D721Med (cell line): ENCODE measurements at regions not wholly inside any gene's neighbourhood (a gene's known extent, or its start where the extent isn't known, plus 50 kb on each side); places are given as distances from the start of the nearest gene placed in this dataset.
"Not testable (repeated sequence)": the region's sequence is repeated elsewhere in the genome, so short reads cannot be mapped to it uniquely, and the experiment has no call there.

Experiments
- DNase-seq: peaks from one replicate; pipeline ENCODE4 v3.0.0; 2011; ENCODE audit warnings: low spot score; ENCODE audit not compliant: insufficient read length
- FAIRE-seq: peaks from 2 replicates; lab custom pipeline; 2011; peaks lifted over from hg19 to GRCh38; lab: Jason Lieb, UNC
- CTCF ChIP-seq: IDR thresholded peaks from 2 replicates; pipeline ENCODE4 v1.5.1; 2012; ENCODE audit warnings: mild to moderate bottlenecking, control low read depth; ENCODE audit not compliant: insufficient read depth; ENCODE audit errors: missing control alignments

GRCh38 chr6:71091167-71091566, 134.3 kb upstream of the B3GAT2 start:
- FAIRE-seq (no peak), DNase-seq (no peak)
- no peak for TF ChIP-seq CTCF

- no peak for TF ChIP-seq CTCF
- DNase-seq (no peak), FAIRE-seq (no peak)
Measured at GRCh38 chr6:71091956-71092355, 135.1 kb upstream of the B3GAT2 start.

- not testable (repeated sequence) for FAIRE-seq, DNase-seq
Measured at GRCh38 chr6:71097264-71097663, 140.4 kb upstream of the B3GAT2 start.

- no peak for TF ChIP-seq CTCF
- DNase-seq (no peak), FAIRE-seq (no peak)
Measured at GRCh38 chr6:71099649-71100048, 142.8 kb upstream of the B3GAT2 start.

- no peak for TF ChIP-seq CTCF
- FAIRE-seq (no peak), DNase-seq (no peak)
Measured at GRCh38 chr6:71103130-71103529, 146.3 kb upstream of the B3GAT2 start.

GRCh38 chr6:71103641-71104040, 146.8 kb upstream of the B3GAT2 start:
- FAIRE-seq (no peak), DNase-seq (no peak)
- no peak for TF ChIP-seq CTCF

- FAIRE-seq, result no peak
- DNase-seq, result no peak
- no peak for TF ChIP-seq CTCF
Measured at GRCh38 chr6:71106276-71106675, 149.4 kb upstream of the B3GAT2 start.

GRCh38 chr6:71107911-71108420, 151.1 kb upstream of the B3GAT2 start:
- DNase-seq, result no peak
- no peak for FAIRE-seq

More at GRCh38 chr6:71107911-71108420, 151.1 kb upstream of the B3GAT2 start:
- TF ChIP-seq CTCF, result no peak
